Progenitor cell of endocrine pancreas (in vitro differentiated cells): ENCODE measurements at regions not wholly inside any gene's neighbourhood (a gene's known extent, or its start where the extent isn't known, plus 50 kb on each side); places are given as distances from the start of the nearest gene placed in this dataset.

Experiments
- DNase-seq: peaks from one replicate; pipeline ENCODE4 v3.0.0; 2021; ENCODE audit warnings: low spot score; ENCODE audit not compliant: unreplicated experiment
- H3K27ac Mint-ChIP-seq: 2 replicates; pipeline ENCODE4 v1.8.0; 2021; ENCODE audit warnings: mild to moderate bottlenecking, moderate library complexity, mixed read lengths
- H3K27me3 Mint-ChIP-seq: 2 replicates; pipeline ENCODE4 v1.8.0; 2021; ENCODE audit warnings: mixed read lengths
- H3K36me3 Mint-ChIP-seq: 2 replicates; pipeline ENCODE4 v1.8.0; 2022; ENCODE audit warnings: mixed read lengths; ENCODE audit not compliant: insufficient read depth
- H3K4me1 Mint-ChIP-seq: 2 replicates; pipeline ENCODE4 v1.8.0; 2021; ENCODE audit warnings: low read depth, mixed read lengths
- H3K4me3 Mint-ChIP-seq: 2 replicates; pipeline ENCODE4 v1.8.0; 2021; ENCODE audit warnings: low read depth, mild to moderate bottlenecking, moderate library complexity, mixed read lengths
- H3K9me3 Mint-ChIP-seq: 2 replicates; pipeline ENCODE4 v1.8.0; 2021; ENCODE audit warnings: low read depth, mixed read lengths
- TF ChIP-seq, protein P1 (sequence below): fragments of 200-600 bp; sonication (generic); IDR thresholded peaks from one replicate; pipeline ENCODE4 v1.5.0; 2021; ENCODE audit warnings: antibody characterized with exemption, mild to moderate bottlenecking; ENCODE audit not compliant: unreplicated experiment

DNA sequence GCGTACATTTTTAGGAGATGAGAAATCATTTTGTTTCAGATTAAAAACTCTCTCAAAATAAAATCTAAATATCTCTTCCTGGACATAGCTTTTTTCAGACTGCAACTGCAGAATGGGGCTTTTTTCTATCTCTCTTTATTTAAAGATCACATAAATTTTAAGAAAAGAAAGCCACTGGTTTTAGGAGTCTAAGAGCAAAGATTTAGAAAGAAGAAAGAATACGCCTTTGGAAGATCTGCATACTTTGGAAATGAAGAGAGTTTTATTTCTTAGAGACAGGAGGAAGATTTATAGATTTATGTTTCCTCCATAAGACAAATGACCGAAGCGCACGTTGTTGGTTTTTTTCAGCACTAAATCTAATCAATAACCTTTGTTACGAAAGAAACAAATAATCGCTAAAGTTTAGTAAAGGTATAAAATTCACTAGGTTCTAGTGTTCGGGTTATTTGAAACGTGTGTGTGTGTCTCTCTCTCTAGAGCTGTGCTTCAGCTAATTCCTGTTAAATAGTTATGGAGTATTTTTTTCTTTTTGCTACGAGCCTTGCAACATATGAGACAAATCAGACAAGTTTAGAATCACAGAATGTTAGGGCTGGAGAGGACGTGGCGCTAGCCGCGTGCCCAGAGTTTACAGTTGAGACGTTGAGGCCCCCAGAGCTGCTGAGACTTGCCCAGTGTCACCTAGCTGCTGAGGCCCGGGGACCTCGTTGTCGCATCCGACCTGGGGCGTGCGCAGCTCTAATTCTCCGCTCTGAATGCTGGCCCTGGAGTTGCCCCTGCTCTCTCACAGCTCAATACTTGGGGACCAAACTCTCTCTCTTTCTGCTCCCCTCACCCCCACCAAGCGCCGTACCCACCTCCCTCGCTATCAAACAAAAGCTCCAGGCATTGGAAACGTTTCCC is 69.9 kb downstream of the CTAGE1 start:
- Mint-ChIP-seq H3K27me3 (peaks cover 17% of the 10 kb centered on the region), H3K9me3 (no peaks in the 10 kb centered on the region), H3K36me3 (no peaks in the 10 kb centered on the region), H3K4me1 (peaks cover 39% of the 10 kb centered on the region), H3K27ac (peak overlapping the region; percentile 74), H3K4me3 (peak overlapping the region; percentile 78)
- TF ChIP-seq, protein P1, sequence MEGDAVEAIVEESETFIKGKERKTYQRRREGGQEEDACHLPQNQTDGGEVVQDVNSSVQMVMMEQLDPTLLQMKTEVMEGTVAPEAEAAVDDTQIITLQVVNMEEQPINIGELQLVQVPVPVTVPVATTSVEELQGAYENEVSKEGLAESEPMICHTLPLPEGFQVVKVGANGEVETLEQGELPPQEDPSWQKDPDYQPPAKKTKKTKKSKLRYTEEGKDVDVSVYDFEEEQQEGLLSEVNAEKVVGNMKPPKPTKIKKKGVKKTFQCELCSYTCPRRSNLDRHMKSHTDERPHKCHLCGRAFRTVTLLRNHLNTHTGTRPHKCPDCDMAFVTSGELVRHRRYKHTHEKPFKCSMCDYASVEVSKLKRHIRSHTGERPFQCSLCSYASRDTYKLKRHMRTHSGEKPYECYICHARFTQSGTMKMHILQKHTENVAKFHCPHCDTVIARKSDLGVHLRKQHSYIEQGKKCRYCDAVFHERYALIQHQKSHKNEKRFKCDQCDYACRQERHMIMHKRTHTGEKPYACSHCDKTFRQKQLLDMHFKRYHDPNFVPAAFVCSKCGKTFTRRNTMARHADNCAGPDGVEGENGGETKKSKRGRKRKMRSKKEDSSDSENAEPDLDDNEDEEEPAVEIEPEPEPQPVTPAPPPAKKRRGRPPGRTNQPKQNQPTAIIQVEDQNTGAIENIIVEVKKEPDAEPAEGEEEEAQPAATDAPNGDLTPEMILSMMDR: no peak
- DNase-seq: peak; percentile 18

DNA sequence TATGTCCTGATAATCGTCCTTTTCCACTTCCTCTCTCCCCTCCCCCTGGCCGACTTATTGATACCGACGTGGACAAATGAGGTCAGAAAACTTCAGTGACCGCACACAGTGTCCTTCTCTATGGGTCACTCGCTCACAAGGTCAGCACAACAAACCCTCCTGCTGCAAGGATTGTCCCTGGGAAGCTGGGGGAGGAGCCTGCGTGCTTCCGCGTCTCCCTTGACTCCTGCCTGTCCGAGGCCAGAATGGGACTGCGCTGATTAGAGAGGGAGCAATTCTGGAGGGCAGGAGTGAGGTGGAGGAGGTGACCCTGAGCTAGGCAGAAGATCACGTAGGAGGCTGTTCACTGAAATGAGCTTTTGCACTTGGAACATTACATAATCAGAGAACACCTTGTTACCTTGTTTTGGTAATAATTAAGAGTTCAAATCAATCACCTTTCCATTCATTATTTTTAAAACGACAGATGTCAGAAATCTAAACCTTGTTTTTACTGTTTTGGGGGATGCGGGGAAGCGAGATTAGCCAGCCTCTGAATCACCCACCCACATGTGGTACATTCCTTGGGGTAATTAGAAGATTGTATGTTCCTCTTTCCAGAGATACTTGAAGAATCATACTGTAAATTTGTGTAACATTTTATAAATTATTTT is 70.6 kb downstream of the CTAGE1 start:
- Mint-ChIP-seq H3K4me3 (peak overlapping the region; percentile 78), H3K27me3 (peaks cover 17% of the 10 kb centered on the region), H3K27ac (peak overlapping the region; percentile 74), H3K4me1 (peaks cover 39% of the 10 kb centered on the region), H3K9me3 (no peaks in the 10 kb centered on the region), H3K36me3 (no peaks in the 10 kb centered on the region)
- DNase-seq: no peak
- TF ChIP-seq, protein P1: no peak

DNA sequence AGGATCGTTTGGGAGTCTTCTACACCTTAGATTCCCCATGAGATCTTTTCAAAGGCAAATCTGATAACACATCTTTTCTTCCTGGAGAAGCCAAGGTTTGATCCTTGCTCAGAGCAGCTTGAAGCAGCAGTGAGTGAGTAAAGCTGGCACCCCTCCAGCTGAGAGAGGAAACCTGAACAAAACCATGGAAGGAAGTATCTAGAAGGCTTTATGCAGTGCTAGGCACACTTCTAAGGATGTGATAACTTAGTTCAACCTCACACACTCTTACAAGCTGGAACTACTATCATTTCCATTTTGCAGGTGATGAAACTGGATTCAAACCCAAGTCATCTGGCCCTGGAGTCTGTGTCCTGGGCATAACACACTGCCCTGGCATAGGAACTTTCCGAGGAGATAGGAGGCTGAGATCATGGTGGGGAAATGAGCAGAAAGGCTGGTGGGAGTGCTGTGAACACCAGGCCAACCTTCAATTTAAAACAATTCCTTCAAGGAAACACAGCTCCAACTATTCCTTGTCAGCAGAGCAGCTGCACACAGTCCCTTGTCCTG is 71.2 kb downstream of the CTAGE1 start:
- Mint-ChIP-seq H3K27me3 (peaks cover 18% of the 10 kb centered on the region), H3K4me1 (peaks cover 39% of the 10 kb centered on the region), H3K9me3 (no peaks in the 10 kb centered on the region), H3K27ac (no peak overlapping the region), H3K36me3 (no peaks in the 10 kb centered on the region), H3K4me3 (peak overlapping the region; percentile 10)
- TF ChIP-seq, protein P1: no peak
- no peak for DNase-seq

DNA sequence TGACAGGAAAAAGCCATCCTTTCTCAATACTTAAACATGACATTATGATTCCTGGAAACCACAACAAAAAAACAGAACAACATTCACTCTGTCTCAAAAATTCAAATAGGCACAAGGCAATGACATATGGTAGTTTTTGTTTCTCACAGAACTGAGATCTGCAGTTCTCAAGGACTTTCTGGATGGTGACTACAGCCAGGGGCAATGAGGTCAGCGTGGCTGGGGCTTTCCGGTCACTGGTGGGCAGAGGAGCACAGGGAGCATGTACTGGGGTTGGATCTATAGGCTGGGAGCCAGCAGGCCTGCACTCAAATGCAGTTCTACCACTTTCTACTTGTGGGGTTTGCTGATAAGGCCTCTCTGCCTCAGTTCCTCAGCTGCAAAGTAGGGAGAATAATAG is 72.0 kb downstream of the CTAGE1 start:
- Mint-ChIP-seq H3K4me1 (peaks cover 39% of the 10 kb centered on the region), H3K4me3 (no peak overlapping the region), H3K9me3 (no peaks in the 10 kb centered on the region), H3K36me3 (no peaks in the 10 kb centered on the region), H3K27me3 (peaks cover 21% of the 10 kb centered on the region), H3K27ac (no peak overlapping the region)
- TF ChIP-seq, protein P1: no peak
- DNase-seq: no peak

DNA sequence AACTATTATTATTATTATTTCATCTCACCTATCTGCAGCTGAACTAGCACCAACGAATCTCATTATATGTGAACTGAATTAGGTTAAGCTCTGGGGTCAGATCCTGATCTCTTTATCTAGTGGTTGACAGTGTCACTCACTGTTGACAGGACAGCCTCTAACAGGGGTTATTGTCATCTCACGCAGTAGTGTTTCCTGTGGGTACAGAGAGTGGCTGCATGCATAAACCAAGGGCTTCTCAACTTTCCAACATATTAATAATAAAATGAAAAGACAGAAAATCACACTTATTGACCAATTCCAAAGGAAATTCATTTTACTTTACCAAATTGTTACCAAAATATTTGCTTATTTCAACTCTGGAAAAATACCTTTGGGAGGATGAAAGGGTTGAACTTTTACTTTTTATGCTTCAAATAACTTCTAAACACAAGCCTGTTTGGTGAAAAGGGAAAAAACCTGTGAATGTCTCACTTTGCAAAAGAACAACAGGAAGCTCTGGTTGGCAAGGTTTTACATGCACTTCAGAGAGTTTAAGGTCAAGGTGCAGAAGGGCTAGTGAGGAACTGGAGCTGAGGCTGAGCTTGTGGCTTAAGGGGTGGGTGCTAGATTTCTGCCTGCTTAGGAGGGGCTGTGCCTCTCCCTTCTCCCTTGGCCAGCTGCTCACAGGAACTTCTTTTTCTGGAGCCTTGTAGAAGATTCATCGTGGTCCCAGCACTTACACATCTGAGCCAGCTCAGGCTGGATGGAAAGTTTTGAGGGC is 72.6 kb downstream of the CTAGE1 start:
- Mint-ChIP-seq H3K36me3 (no peaks in the 10 kb centered on the region), H3K4me1 (peaks cover 42% of the 10 kb centered on the region), H3K27me3 (peaks cover 15% of the 10 kb centered on the region), H3K4me3 (no peak overlapping the region), H3K27ac (no peak overlapping the region), H3K9me3 (no peaks in the 10 kb centered on the region)
- no peak for DNase-seq
- TF ChIP-seq, protein P1: no peak
